ENCODE measurements at regions not wholly inside any gene's neighbourhood (a gene's known extent, or its start where the extent isn't known, plus 50 kb on each side); places are given as distances from the start of the nearest gene placed in this dataset.
"Not testable (repeated sequence)": the region's sequence is repeated elsewhere in the genome, so short reads cannot be mapped to it uniquely, and the experiment has no call there.

- DNase-seq (ENCODE audit: low read depth) = no peak
These were observed 200.4 kb downstream of the DLEU7 start for GRCh38 chr13:50643060-50643459.

GRCh38 chr13:50644081-50644871, 199.2 kb downstream of the DLEU7 start:
- DNase-seq (ENCODE audit: low read depth) = peak; percentile 17

GRCh38 chr13:50645092-50645491, 198.4 kb downstream of the DLEU7 start:
- DNase-seq (ENCODE audit: low read depth) = peak; percentile 67

- peak; percentile 93 for DNase-seq (ENCODE audit: low read depth)
These were observed 197.4 kb downstream of the DLEU7 start for GRCh38 chr13:50646070-50646469.

GRCh38 chr13:50649211-50649610, 194.3 kb downstream of the DLEU7 start:
- DNase-seq (ENCODE audit: low read depth) = peak; percentile 48

GRCh38 chr13:50650592-50651504, 192.6 kb downstream of the DLEU7 start:
- peak; percentile 65 for DNase-seq (ENCODE audit: low read depth)

- DNase-seq (ENCODE audit: low read depth) = no peak
These were observed 191.6 kb downstream of the DLEU7 start for GRCh38 chr13:50651922-50652321.

GRCh38 chr13:50654331-50654730, 189.2 kb downstream of the DLEU7 start:
- no peak for DNase-seq (ENCODE audit: low read depth)

GRCh38 chr13:50661881-50662280, 181.6 kb downstream of the DLEU7 start:
- DNase-seq (ENCODE audit: low read depth) = not testable (repeated sequence)

- no peak for DNase-seq (ENCODE audit: low read depth)
These were observed 178.5 kb downstream of the DLEU7 start for GRCh38 chr13:50664951-50665350.

- no peak for DNase-seq (ENCODE audit: low read depth)
These were observed 175.4 kb downstream of the DLEU7 start for GRCh38 chr13:50668049-50668448.

- no peak for DNase-seq (ENCODE audit: low read depth)
These were observed 174.7 kb downstream of the DLEU7 start for GRCh38 chr13:50668691-50669271.

GRCh38 chr13:50670272-50670671, 173.2 kb downstream of the DLEU7 start:
- no peak for DNase-seq (ENCODE audit: low read depth)

GRCh38 chr13:50670847-50671496, 172.5 kb downstream of the DLEU7 start:
- no peak for DNase-seq (ENCODE audit: low read depth)

GRCh38 chr13:50671497-50671850, 172.0 kb downstream of the DLEU7 start:
- DNase-seq (ENCODE audit: low read depth) = no peak

- DNase-seq (ENCODE audit: low read depth) = peak; percentile 71
These were observed 171.5 kb downstream of the DLEU7 start for GRCh38 chr13:50672025-50672424.

- no peak for DNase-seq (ENCODE audit: low read depth)
These were observed 167.8 kb downstream of the DLEU7 start for GRCh38 chr13:50675651-50676050.

- peak; percentile 86 for DNase-seq (ENCODE audit: low read depth)
These were observed 166.9 kb downstream of the DLEU7 start for GRCh38 chr13:50676602-50677001.

GRCh38 chr13:50677258-50677657, 166.2 kb downstream of the DLEU7 start:
- no peak for DNase-seq (ENCODE audit: low read depth)

- DNase-seq (ENCODE audit: low read depth) = peak; percentile 94
These were observed 165.6 kb downstream of the DLEU7 start for GRCh38 chr13:50677687-50678463.

All from RPMI7951 (cell line).